ENCODE measurements at regions not wholly inside any gene's neighbourhood (a gene's known extent, or its start where the extent isn't known, plus 50 kb on each side); places are given as distances from the start of the nearest gene placed in this dataset.

- no peak for TF ChIP-seq CTCF (IDR thresholded peaks at IDR 0.05; ENCODE audit: control extremely low read depth, extremely low read depth, low read depth, missing control alignments)
- ChIA-PET CTCF (no interaction called here), POLR2A (interaction anchor here (0.6 kb wide), 1 partner anchor 48 kb away, joined by 4 read pairs; no protein-coding TSS in a partner anchor)
- no peak for DNase-seq (ENCODE audit: extremely low spot score)
These were observed 207.4 kb downstream of the SOX4 start for GRCh38 chr6:21800948-21801438.

- ChIA-PET POLR2A (interaction anchor here (0.6 kb wide), 1 partner anchor 49 kb away, joined by 4 read pairs; no protein-coding TSS in a partner anchor), CTCF (no interaction called here)
- DNase-seq (ENCODE audit: extremely low spot score) = no peak
- TF ChIP-seq CTCF (IDR thresholded peaks at IDR 0.05; ENCODE audit: control extremely low read depth, extremely low read depth, low read depth, missing control alignments) = no peak
These were observed 208.1 kb downstream of the SOX4 start for GRCh38 chr6:21801446-21802174.

GRCh38 chr6:21802175-21802822 is 208.7 kb downstream of the SOX4 start:
- ChIA-PET POLR2A (no interaction called here), CTCF (no interaction called here)
- TF ChIP-seq CTCF (IDR thresholded peaks at IDR 0.05; ENCODE audit: control extremely low read depth, extremely low read depth, low read depth, missing control alignments) = no peak
- no peak for DNase-seq (ENCODE audit: extremely low spot score)

- CTCF ChIA-PET = interaction anchor here (0.9 to 1.1 kb wide), 2 partner anchors 13 to 14 kb away, joined by 3 to 4 read pairs; no protein-coding TSS in a partner anchor
- no peak for DNase-seq (ENCODE audit: extremely low spot score)
- POLR2A ChIA-PET = no interaction called here
- TF ChIP-seq CTCF (IDR thresholded peaks at IDR 0.05; ENCODE audit: control extremely low read depth, extremely low read depth, low read depth, missing control alignments) = no peak
These were observed 211.5 kb downstream of the SOX4 start for GRCh38 chr6:21804941-21805610.

- POLR2A ChIA-PET = no interaction called here
- DNase-seq (ENCODE audit: extremely low spot score) = no peak
- CTCF ChIA-PET = interaction anchor here (1.2 kb wide), 1 partner anchor 35 kb away, joined by 6 read pairs; no protein-coding TSS in a partner anchor
- no peak for TF ChIP-seq CTCF (IDR thresholded peaks at IDR 0.05; ENCODE audit: control extremely low read depth, extremely low read depth, low read depth, missing control alignments)
These were observed 213.9 kb downstream of the SOX4 start for GRCh38 chr6:21807299-21808044.

- no peak for DNase-seq (ENCODE audit: extremely low spot score)
- ChIA-PET CTCF (interaction anchor here (1.0 to 1.2 kb wide), 2 partner anchors 17 to 35 kb away, joined by 3 to 6 read pairs; no protein-coding TSS in a partner anchor), POLR2A (no interaction called here)
- TF ChIP-seq CTCF (IDR thresholded peaks at IDR 0.05; ENCODE audit: control extremely low read depth, extremely low read depth, low read depth, missing control alignments) = no peak
These were observed 214.5 kb downstream of the SOX4 start for GRCh38 chr6:21808045-21808470.
